HepG2 (cell line): ENCODE measurements at regions not wholly inside any gene's neighbourhood (a gene's known extent, or its start where the extent isn't known, plus 50 kb on each side); places are given as distances from the start of the nearest gene placed in this dataset.

ENCODE experiments used
- ATAC-seq: fragments of 200-7000 bp; cut with Tn5 transposase; 3 replicates; pipeline ENCODE4 v1.9.1; 2020; ENCODE audit warnings: mild to moderate bottlenecking, moderate library complexity
- BruUV-seq: library from RNA; stranded (reverse); fragments of 400-500 nt; replicated peaks from 2 replicates; lab custom pipeline; 2021; lab: Mats Ljungman, UMichigan
- CTCF ChIA-PET: fragments of 300-600 bp; formaldehyde crosslinking; extraction: SDS; loops from one replicate; lab custom pipeline; 2021; ENCODE audit warnings: low total read pairs, inconsistent platforms, low intra/inter-chr PET ratio; lab: Yijun Ruan, JAX
- POLR2A ChIA-PET: fragments of 350-600 bp; sonication (Branson Sonifier 250); formaldehyde crosslinking; loops from one replicate; lab custom pipeline; 2020; ENCODE audit warnings: antibody characterized with exemption, inconsistent platforms; lab: Yijun Ruan, JAX
- DNase-seq: peaks from one replicate; pipeline ENCODE4 v3.0.0-alpha.2; 2015; ENCODE audit warnings: low spot score
- FAIRE-seq: peaks from 3 replicates; lab custom pipeline; 2011; peaks lifted over from hg19 to GRCh38; lab: Jason Lieb, UNC
- H2AFZ ChIP-seq: one replicate; pipeline ENCODE4 v1.6.1; 2011; ENCODE audit warnings: low read length, inconsistent platforms
- H3K27ac ChIP-seq: fragments of 300-600 bp; 3 replicates; pipeline ENCODE4 v1.8.0; 2011; ENCODE audit warnings: mixed run types, mild to moderate bottlenecking, mixed read lengths, low read length, inconsistent platforms; ENCODE audit not compliant: insufficient read depth; ENCODE audit errors: extremely low read length
- H3K27me3 ChIP-seq, 2 experiments: fragments of 200-600 bp in 1 of 2; 2 replicates in 1 of 2; 3 replicates in 1 of 2; pipeline versions ENCODE4 v1.6.0 to v1.8.0; 2011; ENCODE audit warnings: low read length in 2 of 2, mild to moderate bottlenecking in 2 of 2, moderate library complexity in 2 of 2, inconsistent platforms in 1 of 2; ENCODE audit not compliant: insufficient read depth in 2 of 2, control insufficient read depth in 1 of 2
- H3K36me3 ChIP-seq, 2 experiments: fragments of 200-600 bp in 1 of 2; replicated peaks in 1 of 2; 2 replicates in 1 of 2; 3 replicates in 1 of 2; pipeline versions ENCODE4 v1.5.1 to v1.8.0; 2011; ENCODE audit warnings: low read length in 2 of 2, inconsistent platforms in 1 of 2; ENCODE audit not compliant: insufficient read depth in 2 of 2, control insufficient read depth in 1 of 2
- H3K4me1 ChIP-seq: 2 replicates; pipeline ENCODE4 v1.5.1; 2012; ENCODE audit warnings: low read length, inconsistent platforms; ENCODE audit not compliant: insufficient read depth
- H3K4me2 ChIP-seq: 2 replicates; pipeline ENCODE4 v1.6.0; 2011; ENCODE audit warnings: low read depth, low read length, inconsistent platforms
- H3K4me3 ChIP-seq, 3 experiments: fragments of 200-600 bp in 1 of 3; sonication (generic), shearing (Covaris generic) in 1 of 3; replicated peaks in 1 of 3; 2 replicates each; pipeline ENCODE4 v1.5.1; 2011 to 2016; ENCODE audit warnings: low read length in 3 of 3, inconsistent platforms in 2 of 3, low read depth in 2 of 3, mild to moderate bottlenecking in 2 of 3, control low read depth in 1 of 3, mixed read lengths in 1 of 3; ENCODE audit not compliant: insufficient read depth in 1 of 3
- H3K79me2 ChIP-seq: one replicate; pipeline ENCODE4 v1.6.1; 2011; ENCODE audit warnings: low read length, inconsistent platforms; ENCODE audit not compliant: insufficient read depth
- H3K9ac ChIP-seq: 2 replicates; pipeline ENCODE4 v1.6.0; 2011; ENCODE audit warnings: mild to moderate bottlenecking, low read depth, low read length, inconsistent platforms; ENCODE audit not compliant: insufficient read depth
- H3K9me3 ChIP-seq: 2 replicates; pipeline ENCODE4 v1.5.1; 2012; ENCODE audit warnings: mild to moderate bottlenecking, low read length
- H4K20me1 ChIP-seq: 2 replicates; pipeline ENCODE4 v1.6.0; 2011; ENCODE audit warnings: inconsistent platforms, mild to moderate bottlenecking, low read length, moderate library complexity; ENCODE audit not compliant: insufficient read depth
- BHLHE40 ChIP-seq: IDR thresholded peaks from 2 replicates; pipeline ENCODE4 v1.6.1; 2011; ENCODE audit warnings: low read length, improper control_type of control experiment
- ETS1 ChIP-seq: sonication (generic); formaldehyde crosslinking; IDR thresholded peaks from 2 replicates; pipeline ENCODE4 v1.4.0; 2020; ENCODE audit warnings: missing genetic modification reagents
- GTF3A ChIP-seq: sonication (generic); formaldehyde crosslinking; conservative IDR thresholded peaks from 2 replicates; pipeline ENCODE4 v1.4.0; 2020; ENCODE audit warnings: mild to moderate bottlenecking, missing genetic modification reagents
- PAXIP1 ChIP-seq: sonication (generic); formaldehyde crosslinking; conservative IDR thresholded peaks from 2 replicates; pipeline ENCODE4 v1.4.0; 2020; ENCODE audit warnings: mild to moderate bottlenecking, missing genetic modification reagents, moderate library complexity
- RFX3 ChIP-seq: IDR thresholded peaks from 2 replicates; pipeline ENCODE4 v1.6.1; 2016; ENCODE audit warnings: missing biosample characterization, missing genetic modification reagents
- SETDB1 ChIP-seq: sonication (generic); formaldehyde crosslinking; IDR thresholded peaks from 2 replicates; pipeline ENCODE4 v1.5.1; 2020; ENCODE audit warnings: missing genetic modification reagents, mild to moderate bottlenecking, borderline replicate concordance
- TBX3 ChIP-seq: fragments of 450-650 bp; IDR thresholded peaks from 2 replicates; pipeline ENCODE4 v1.6.1; 2017; ENCODE audit warnings: antibody characterized with exemption, mild to moderate bottlenecking, inconsistent platforms, borderline replicate concordance
- ZBTB43 ChIP-seq: sonication (generic); formaldehyde crosslinking; conservative IDR thresholded peaks from 2 replicates; pipeline ENCODE4 v1.4.0; 2020; ENCODE audit warnings: missing genetic modification reagents
- ZNF292 ChIP-seq: sonication (generic); formaldehyde crosslinking; IDR thresholded peaks from 2 replicates; pipeline ENCODE4 v1.8.1; 2022; ENCODE audit warnings: mild to moderate bottlenecking, low read depth, missing genetic modification reagents, borderline replicate concordance
- ZNF549 ChIP-seq: sonication (generic); formaldehyde crosslinking; IDR thresholded peaks from 2 replicates; pipeline ENCODE4 v1.5.0; 2020; ENCODE audit warnings: missing genetic modification reagents
- ZNF614 ChIP-seq: IDR thresholded peaks from 2 replicates; pipeline ENCODE4 v1.6.1; 2018; ENCODE audit warnings: missing biosample characterization, missing genetic modification reagents, inconsistent platforms, borderline replicate concordance
- WGBS: methylation state at CpG from one replicate; pipeline ENCODE4 v1.1.6; 2017; ENCODE audit warnings: low lambda C conversion rate; 5-methylcytosine and 5-hydroxymethylcytosine counted together
- in situ Hi-C: cut with HindIII; loops from 2 replicates; pipeline ENCODE4 v1.10.0; 2017; ENCODE audit warnings: low pct_unique_long_range_greater_than_20kb; ENCODE audit not compliant: extremely low pct_ligation_motif_present
- intact Hi-C: fragments of 100-400 bp; cut with micrococcal nuclease; formaldehyde crosslinking; loops from one replicate; pipeline ENCODE4 v1.10.0; 2022; ENCODE audit not compliant: unreplicated experiment
- TF ChIP-seq, protein P1 (sequence below): sonication (generic); formaldehyde crosslinking; IDR thresholded peaks from 2 replicates; pipeline ENCODE4 v1.4.0; 2020; ENCODE audit warnings: low read depth, mild to moderate bottlenecking, missing genetic modification reagents
- TF ChIP-seq, protein P2 (sequence below): sonication (generic); formaldehyde crosslinking; IDR thresholded peaks from 2 replicates; pipeline ENCODE4 v1.9.0; 2022; ENCODE audit warnings: low read depth, missing genetic modification reagents

DNA sequence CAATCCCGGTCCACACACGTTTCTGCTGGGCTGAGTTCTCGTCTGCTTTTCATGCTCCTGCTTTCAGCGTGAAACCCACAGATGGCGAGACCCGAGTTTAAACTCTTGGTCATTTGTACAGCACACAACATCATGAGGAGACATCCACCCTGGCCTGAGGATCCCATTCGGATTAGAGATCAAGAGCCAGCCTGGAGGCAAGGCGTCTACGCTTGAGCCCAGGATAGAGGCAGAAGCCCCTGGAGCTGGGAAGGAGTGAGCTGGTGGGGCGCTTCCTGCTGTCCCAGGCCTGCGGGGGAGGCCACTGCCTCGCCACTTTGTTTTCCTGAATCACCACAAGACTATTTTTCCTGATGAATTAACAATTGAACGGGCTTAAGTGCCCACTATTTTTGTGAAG is 281.9 kb upstream of the IRX4 start:
- no peak overlapping the region for H2AFZ ChIP-seq
- ATAC-seq (no peak), DNase-seq (no peak)
- H3K4me3 ChIP-seq, result no peak overlapping the region
- H3K9ac ChIP-seq, result no peak overlapping the region
- intact Hi-C loops, result no loop called here
- H3K4me1 ChIP-seq, result no peaks in the 10 kb centered on the region
- H3K27me3 ChIP-seq, result peaks cover 7 to 46% of the 10 kb centered on the region in 2 experiments; a peak in 4 of 5 replicates
- BruUV-seq, result no TSS peak
- H3K27ac ChIP-seq, result no peak overlapping the region
- H3K36me3 ChIP-seq, result no peaks in the 10 kb centered on the region
- POLR2A ChIA-PET, result no interaction called here
- no peak overlapping the region for H3K4me2 ChIP-seq
- no peaks in the 10 kb centered on the region for H4K20me1 ChIP-seq
- in situ Hi-C loops, result no loop called here
- no peaks in the 10 kb centered on the region for H3K79me2 ChIP-seq
- TF ChIP-seq RFX3 (no peak), ZNF614 (no peak), SETDB1 (CRISPR knock-in tag) (no peak), GTF3A (no peak), BHLHE40 (no peak), ETS1 (CRISPR knock-in tag) (no peak), ZNF549 (CRISPR knock-in tag) (no peak), PAXIP1 (CRISPR knock-in tag) (no peak), TBX3 (no peak), ZBTB43 (no peak), ZNF292 (CRISPR knock-in tag) (no peak)
- TF ChIP-seq, protein P1, sequence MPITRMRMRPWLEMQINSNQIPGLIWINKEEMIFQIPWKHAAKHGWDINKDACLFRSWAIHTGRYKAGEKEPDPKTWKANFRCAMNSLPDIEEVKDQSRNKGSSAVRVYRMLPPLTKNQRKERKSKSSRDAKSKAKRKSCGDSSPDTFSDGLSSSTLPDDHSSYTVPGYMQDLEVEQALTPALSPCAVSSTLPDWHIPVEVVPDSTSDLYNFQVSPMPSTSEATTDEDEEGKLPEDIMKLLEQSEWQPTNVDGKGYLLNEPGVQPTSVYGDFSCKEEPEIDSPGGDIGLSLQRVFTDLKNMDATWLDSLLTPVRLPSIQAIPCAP (CRISPR knock-in tag), result no peak
- TF ChIP-seq, protein P2, sequence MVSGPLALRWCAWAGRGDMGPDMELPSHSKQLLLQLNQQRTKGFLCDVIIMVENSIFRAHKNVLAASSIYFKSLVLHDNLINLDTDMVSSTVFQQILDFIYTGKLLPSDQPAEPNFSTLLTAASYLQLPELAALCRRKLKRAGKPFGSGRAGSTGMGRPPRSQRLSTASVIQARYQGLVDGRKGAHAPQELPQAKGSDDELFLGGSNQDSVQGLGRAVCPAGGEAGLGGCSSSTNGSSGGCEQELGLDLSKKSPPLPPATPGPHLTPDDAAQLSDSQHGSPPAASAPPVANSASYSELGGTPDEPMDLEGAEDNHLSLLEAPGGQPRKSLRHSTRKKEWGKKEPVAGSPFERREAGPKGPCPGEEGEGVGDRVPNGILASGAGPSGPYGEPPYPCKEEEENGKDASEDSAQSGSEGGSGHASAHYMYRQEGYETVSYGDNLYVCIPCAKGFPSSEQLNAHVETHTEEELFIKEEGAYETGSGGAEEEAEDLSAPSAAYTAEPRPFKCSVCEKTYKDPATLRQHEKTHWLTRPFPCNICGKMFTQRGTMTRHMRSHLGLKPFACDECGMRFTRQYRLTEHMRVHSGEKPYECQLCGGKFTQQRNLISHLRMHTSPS, result no peak
- TF ChIP-seq, all 625 proteins: peak for 0
- no peak for FAIRE-seq
- CTCF ChIA-PET, result no interaction called here
- H3K9me3 ChIP-seq, result no peaks in the 10 kb centered on the region
- WGBS, result 16% methylated on average over 8 of the region's 13 CpGs
